GM18909 (cell line): ENCODE measurements at regions not wholly inside any gene's neighbourhood (a gene's known extent, or its start where the extent isn't known, plus 50 kb on each side); places are given as distances from the start of the nearest gene placed in this dataset.
"Not testable (repeated sequence)": the region's sequence is repeated elsewhere in the genome, so short reads cannot be mapped to it uniquely, and the experiment has no call there.

ENCODE experiments used
- ATAC-seq: cut with Tn5 transposase; IDR thresholded peaks from one replicate; pipeline ENCODE4 v1.9.1; 2021; ENCODE audit warnings: mild to moderate bottlenecking; ENCODE audit not compliant: unreplicated experiment, poor library complexity

DNA sequence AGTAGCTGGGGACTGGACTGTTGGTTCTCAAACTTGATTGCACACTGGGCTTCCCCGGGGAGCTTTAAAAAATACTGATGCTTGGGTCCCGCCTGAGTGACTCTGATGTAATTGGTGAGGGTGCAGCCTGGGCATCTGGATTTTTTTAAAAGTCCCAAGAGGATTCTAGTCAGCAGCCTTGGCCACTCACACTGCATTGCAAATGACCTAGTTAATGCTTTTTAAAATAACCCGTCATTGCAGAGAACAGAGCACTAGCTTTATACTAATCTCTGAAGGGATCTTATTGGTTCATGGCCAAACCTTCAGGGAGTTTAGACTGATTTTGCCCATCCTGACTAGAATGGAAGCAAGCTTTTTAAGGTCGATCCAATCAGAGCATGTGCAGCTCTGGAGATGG is 310.6 kb upstream of the PROK2 start:
- ATAC-seq, result no peak

DNA sequence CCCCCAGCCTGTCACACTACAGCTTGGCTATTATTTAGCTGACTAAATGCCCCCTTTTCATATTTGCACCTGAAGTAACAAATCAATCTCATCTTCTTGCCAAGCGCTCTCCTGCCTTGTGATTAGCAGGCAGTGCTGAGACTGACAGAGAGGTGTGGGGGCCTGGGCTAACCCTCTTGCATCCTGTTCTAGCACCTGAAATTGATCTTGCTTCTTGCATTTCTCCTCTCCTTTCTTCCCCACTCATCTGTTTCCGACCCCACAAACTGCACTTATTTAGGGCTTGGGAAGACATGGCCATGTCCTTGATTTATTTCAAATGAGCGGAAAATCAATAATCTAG is 309.0 kb upstream of the PROK2 start:
- ATAC-seq, result no peak

DNA sequence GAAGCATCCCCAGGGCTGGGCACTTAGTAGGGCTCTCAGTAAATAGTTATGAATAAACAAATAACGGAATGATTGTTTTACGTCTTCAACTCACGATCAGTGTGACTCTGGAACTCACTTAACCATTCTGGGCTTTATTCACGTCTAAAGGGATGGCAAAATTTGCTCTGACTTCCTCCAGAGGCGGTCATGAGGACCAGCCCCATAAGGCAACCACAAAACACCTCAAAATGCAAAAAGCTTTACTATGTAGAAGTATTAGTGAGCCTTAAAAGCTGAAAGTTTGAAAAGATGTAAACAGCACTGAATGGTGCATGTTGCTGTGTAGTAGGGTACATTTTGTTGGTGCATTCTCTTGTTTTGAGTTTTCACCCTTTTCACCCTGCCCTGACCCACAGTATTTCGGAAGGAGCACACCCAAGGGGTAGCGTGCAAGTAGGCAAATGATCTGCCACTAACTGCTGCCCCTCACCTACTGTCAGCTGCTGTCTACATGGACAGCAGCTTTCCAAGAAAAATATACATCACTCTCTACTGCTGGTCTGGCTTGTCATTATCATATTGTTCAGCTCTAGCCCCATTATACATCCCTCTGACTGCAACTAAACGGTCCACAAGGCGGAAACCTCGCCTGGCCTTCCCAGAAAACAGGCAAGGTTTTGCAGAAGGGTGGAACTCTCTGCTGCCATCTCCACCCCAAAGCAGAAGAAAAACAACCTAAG is 308.5 kb upstream of the PROK2 start:
- ATAC-seq, result no peak

- ATAC-seq, result no peak
Observed at GRCh38 chr3:72092778-72093177, 307.8 kb upstream of the PROK2 start.

DNA sequence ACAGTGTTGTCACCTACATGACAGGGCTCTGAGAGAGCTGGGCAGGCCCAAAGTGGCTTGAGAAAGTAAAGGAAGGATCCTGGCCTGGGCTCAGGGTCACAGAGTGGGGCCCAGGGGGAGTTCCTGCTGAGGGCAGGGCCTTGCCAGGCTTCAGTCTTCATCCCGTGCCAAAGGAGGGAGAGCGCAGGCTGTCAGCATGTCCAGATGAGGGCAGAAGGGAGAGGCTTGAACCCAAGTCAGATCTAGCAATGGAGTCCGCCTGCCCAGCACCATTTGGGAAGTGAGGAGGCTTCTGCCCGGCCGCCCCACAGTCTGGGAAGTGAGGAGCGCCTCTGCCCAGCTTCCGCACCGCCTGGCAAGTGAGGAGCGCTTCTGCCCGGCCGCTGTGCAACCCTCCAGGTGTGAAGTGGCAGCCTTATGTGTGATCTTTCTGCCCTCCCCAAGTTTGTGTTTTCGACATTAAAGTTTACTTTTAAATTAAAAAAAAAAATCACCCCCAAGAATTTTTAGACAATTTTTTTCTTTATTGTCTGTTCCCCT is 303.6 kb upstream of the PROK2 start:
- ATAC-seq, result no peak

DNA sequence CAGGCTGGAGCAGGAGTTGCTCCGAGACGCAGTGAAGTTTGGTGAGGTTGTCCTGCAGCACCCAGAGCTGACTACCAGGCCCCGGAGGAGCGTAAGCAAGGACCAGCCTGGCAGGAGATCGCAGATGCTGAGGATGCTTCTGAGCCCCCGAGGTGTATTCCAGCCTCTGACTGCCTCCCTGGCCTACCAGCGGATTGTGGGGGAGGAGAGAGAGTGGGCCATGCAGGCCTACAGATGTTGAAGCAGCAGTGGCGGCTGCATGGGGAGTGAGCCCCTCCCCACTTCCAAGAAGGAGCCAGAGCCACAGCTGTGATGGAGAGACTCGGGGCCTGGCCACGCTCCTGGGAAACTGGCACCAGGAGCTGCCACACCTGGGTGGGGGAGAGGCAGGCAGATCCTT is 302.5 kb upstream of the PROK2 start:
- ATAC-seq, result no peak

DNA sequence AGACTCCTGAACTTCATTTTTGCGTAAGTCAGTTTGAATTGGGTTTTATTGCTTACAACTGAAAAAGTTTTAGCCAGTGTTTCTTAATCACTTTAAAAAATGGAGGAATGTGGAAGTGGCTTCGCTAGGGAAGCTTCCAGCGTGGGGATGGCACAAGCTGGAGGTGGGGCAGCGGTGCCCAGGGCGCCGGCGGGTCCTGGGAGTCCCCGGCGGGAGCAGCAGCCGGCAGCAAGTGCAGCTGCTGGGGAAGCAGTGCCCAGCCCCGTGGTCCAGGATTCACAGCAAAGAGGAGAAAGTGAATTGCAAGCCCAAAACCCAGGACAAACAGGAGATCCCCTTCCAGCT is 301.8 kb upstream of the PROK2 start:
- ATAC-seq, result no peak

DNA sequence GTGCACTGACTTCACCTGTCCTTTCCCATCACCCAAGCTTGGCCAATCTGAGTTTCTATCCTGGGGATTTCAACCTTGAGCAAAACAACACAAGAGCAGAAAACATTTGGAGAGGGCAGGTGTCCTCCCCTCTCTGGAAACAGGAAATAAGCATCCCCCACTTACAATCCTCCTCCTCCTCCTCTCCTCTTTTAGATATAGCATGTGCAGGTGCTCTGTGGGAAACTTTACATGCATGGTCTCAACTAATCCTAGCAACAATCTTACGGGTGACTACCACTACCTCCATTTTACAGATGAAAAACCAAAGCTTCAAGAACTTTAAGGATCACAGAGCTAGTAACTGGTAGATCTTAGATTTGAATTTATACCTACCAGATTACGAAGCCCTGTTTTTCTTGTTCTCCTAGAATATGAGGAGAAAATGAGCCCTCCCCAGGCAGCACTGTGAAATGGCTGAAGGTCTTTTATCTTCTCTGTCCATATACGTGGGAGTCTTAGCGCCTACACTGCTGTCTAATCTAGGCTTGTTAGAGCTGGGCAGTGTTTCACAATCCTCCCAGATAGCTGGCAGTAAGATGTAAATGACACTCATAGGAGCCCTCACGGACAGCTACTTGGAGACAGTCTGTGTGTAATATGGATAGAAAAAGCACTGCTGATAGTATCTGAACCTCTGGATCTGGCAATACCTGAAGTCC is 301.2 kb upstream of the PROK2 start:
- ATAC-seq, result no peak

DNA sequence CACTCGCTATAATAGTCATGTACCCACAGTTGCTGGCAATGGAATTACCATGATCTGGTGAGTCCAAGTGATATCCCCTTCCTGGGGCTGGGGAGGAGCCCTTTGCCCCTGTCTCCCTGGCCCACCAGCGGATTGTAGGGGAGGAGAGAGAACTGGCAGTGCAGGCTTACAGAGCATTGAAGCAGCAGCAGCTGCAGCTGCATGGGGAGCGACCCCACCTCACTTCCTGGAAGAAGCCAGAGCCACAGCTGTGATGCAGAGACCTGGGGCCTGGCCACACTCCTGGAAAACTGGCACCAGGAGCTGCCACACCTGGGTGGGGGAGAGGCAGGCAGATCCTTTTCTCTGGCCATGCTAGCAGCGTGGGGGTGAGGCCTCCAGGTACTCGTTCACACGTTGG is 300.1 kb upstream of the PROK2 start:
- ATAC-seq, result no peak

DNA sequence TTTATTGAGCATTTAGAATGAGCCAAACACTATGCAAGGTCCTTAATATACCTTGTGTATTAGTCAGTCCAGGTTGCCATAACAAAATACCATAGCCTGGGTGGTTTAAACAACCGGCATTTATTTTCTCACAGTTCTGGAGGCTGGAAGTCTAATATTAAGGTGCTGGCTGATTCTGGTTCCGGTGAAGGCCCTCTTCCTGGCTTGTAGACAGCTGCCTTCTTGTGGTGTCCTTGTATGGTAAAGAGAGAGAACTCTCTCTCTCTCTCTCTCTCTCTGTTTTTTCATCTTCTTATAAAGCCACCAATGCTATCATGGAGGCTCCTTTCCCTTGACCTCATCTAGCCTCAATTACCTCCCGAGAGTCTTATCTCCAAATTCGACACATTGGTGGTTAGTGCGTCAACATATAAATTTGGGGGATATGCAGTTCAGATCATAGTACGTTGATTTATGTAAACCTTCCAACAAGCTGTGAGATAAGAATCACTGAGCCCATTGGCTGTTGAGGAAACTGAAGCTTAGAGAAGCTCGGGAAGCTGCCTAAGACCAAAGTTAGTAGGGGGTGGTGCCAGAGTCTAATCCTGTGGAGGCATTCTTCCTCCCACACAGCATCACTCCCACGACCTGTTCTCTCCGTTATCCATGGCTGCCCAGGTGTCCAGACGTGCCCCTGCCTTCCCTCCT is 298.0 kb upstream of the PROK2 start:
- ATAC-seq, result peak; percentile 17

GRCh38 chr3:72082186-72082715 is 297.3 kb upstream of the PROK2 start:
- ATAC-seq, result peak; percentile 65

DNA sequence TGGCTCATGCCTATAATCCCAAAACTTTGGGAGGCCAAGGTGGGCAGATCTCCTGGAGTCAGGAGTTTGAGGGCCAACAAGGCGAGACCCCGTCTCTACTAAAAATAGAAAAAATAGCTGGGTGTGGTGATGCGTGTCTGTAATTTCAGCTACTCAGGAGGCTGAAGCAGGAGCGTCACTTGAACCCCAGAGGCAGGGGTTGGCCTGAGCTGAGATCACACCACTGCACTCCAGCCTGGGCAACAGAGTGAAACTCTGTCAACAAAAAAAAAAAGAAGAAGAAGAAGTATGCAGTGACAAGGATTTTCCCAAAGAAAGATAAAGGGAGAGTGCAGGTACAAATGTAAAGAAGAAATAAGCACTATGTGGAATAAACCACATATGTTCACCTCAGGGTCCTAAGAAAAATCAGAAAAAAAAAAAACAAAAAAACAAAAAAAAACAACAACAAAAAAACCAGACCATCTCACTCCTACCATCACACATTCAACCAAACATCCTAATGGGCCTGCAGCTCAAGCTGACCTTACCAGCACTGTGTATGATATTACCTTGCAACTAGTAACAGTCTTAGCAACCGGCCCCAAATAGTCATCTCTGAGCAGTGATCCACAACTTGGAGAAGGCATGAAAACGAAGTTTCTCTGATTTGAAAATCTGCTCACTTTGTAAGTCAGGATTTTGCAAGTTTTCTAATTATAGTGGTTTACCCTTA is 296.7 kb upstream of the PROK2 start:
- ATAC-seq, result no peak

DNA sequence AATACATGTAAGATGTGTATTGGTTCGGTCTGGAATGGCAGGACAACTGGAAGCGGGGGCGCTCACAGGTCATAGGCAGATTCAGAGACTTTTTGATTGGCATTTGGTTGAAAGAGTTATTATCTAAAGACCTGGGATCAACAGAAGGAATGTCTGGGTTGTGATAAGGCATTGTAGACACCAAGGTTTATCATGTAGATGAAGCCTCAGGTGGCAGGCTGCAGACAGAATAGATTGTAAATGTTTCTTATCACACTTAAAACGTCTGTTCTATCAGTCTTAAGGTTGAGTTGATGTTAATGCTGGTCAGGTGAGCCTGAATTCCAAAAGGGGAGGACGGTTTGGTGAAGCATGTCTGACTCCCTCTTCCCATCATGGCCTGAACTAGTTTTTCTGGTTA is 295.9 kb upstream of the PROK2 start:
- no peak for ATAC-seq

DNA sequence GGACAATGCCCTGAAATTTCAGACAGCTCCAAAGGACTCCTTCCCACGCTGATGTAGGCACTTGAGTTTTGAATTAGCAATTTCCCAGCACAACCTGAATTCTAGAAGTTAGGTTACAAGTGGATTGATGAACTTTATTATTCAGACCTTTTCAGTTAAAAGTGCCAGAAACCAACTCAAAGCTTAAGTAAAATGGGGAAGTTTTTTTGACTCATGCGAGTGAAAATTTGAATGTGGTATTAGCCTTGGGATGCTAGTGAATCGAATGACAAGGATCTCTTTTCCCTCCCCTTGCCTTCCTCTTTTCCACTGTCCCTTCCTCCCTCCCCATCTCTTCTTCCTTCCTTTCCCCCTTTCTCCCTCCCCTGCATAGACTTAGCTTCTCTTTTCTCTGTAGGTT is 295.1 kb upstream of the PROK2 start:
- no peak for ATAC-seq

GRCh38 chr3:72079369-72079872 is 294.5 kb upstream of the PROK2 start:
- ATAC-seq, result no peak

GRCh38 chr3:72078676-72079368 is 293.9 kb upstream of the PROK2 start:
- ATAC-seq, result peak; percentile 37

DNA sequence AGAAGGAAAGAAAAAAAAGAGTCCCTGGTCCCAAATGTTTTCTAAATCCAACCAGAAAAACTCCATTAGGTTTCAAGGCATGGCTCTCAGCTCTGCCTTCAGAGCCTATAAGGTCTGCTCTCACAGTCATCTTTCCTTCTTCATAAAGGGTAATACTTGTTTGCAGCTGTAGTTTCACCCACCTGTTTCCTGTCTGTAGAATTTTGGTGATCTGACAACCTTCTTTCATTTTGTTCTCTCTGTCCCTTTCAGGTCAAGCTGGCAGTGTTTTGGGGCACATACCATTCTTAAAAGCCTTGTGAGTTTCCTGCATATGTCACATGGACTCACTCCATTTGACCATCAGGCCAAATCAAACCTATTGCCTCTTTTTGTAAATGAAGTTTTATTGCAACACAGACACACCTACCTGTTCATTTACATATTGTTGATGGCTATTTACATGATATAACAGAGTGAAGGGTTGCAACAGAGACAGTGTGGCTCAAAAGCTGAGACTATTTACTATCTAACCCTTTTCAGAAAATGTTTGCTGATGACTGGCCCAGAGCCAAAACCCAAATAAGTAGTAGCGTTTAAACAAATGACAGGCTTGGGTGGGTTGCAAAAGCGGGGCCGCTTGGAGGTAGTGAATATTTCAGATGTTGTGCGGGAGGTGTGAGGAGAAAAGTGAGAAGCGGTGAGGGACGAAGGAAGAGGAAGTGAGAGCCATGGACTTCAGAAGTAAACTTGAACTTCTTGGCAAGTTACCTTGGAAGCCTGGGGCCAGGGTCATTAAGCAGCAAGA is 292.7 kb upstream of the PROK2 start:
- ATAC-seq, result peak; percentile 43

- not testable (repeated sequence) for ATAC-seq
Observed at GRCh38 chr3:72075848-72076247, 290.9 kb upstream of the PROK2 start.

- ATAC-seq, result no peak
Observed at GRCh38 chr3:72071624-72072023, 286.7 kb upstream of the PROK2 start.
